Neuronal stem cell (in vitro differentiated cells): ENCODE measurements at regions not wholly inside any gene's neighbourhood (a gene's known extent, or its start where the extent isn't known, plus 50 kb on each side); places are given as distances from the start of the nearest gene placed in this dataset.

Experiments used
- DNase-seq: peaks from one replicate; pipeline ENCODE4 v3.0.0-alpha.2; 2013; ENCODE audit warnings: low spot score
- H2AFZ ChIP-seq: one replicate; pipeline ENCODE4 v1.6.1; 2013; ENCODE audit warnings: mild to moderate bottlenecking, low read length, inconsistent platforms
- H2AK5ac ChIP-seq: 2 replicates; pipeline ENCODE4 v1.6.1; 2013; ENCODE audit warnings: low read depth, mild to moderate bottlenecking, inconsistent platforms, low read length, moderate library complexity, mixed read lengths
- H2BK120ac ChIP-seq: 2 replicates; pipeline ENCODE4 v1.6.1; 2013; ENCODE audit warnings: low read depth, mild to moderate bottlenecking, inconsistent platforms, low read length, moderate library complexity, mixed read lengths
- H2BK12ac ChIP-seq: one replicate; pipeline ENCODE4 v1.6.1; 2013; ENCODE audit warnings: low read length, inconsistent platforms
- H2BK15ac ChIP-seq: 2 replicates; pipeline ENCODE4 v1.6.1; 2013; ENCODE audit warnings: mild to moderate bottlenecking, low read length, inconsistent platforms, mixed read lengths
- H2BK5ac ChIP-seq: one replicate; pipeline ENCODE4 v1.6.1; 2013; ENCODE audit warnings: inconsistent platforms, mild to moderate bottlenecking, low read length, moderate library complexity
- H3K14ac ChIP-seq: one replicate; pipeline ENCODE4 v1.6.1; 2013; ENCODE audit warnings: low read length, inconsistent platforms
- H3K18ac ChIP-seq: 2 replicates; pipeline ENCODE4 v1.6.1; 2013; ENCODE audit warnings: low read length, inconsistent platforms
- H3K23ac ChIP-seq: 2 replicates; pipeline ENCODE4 v1.6.1; 2013; ENCODE audit warnings: low read depth, mild to moderate bottlenecking, mixed read lengths, low read length, inconsistent platforms; ENCODE audit not compliant: poor library complexity
- H3K27ac ChIP-seq: replicated peaks from 3 replicates; pipeline ENCODE4 v1.5.1; 2013; ENCODE audit warnings: low read length, inconsistent platforms
- H3K27me3 ChIP-seq, 3 experiments: 2 replicates each; pipeline ENCODE4 v1.6.1; 2013; ENCODE audit warnings: low read length in 3 of 3, mild to moderate bottlenecking in 2 of 3, inconsistent platforms in 1 of 3, low read depth in 1 of 3, mixed read lengths in 1 of 3, moderate library complexity in 1 of 3; ENCODE audit not compliant: control insufficient read depth in 3 of 3, insufficient read depth in 3 of 3
- H3K36me3 ChIP-seq, 2 donors: replicated peaks in 1 of 2; 2 replicates each; pipeline ENCODE4 v1.6.1; 2013; ENCODE audit warnings: low read length in 2 of 2; ENCODE audit not compliant: control insufficient read depth in 2 of 2, insufficient read depth in 2 of 2
- H3K4ac ChIP-seq: 2 replicates; pipeline ENCODE4 v1.6.1; 2013; ENCODE audit warnings: inconsistent platforms, mild to moderate bottlenecking, low read length, moderate library complexity
- H3K4me1 ChIP-seq, 2 donors: 1 replicate in 1 of 2; 2 replicates in 1 of 2; pipeline ENCODE4 v1.6.1; 2013; ENCODE audit warnings: low read length in 2 of 2, low read depth in 1 of 2; ENCODE audit not compliant: control insufficient read depth in 2 of 2, insufficient read depth in 1 of 2
- H3K4me2 ChIP-seq: one replicate; pipeline ENCODE4 v1.6.1; 2013; ENCODE audit warnings: mild to moderate bottlenecking, low read length, inconsistent platforms; ENCODE audit not compliant: insufficient read depth, poor library complexity, severe bottlenecking
- H3K4me3 ChIP-seq, 2 donors: 2 replicates each; pipeline ENCODE4 v1.5.1; 2013; ENCODE audit warnings: low read length in 2 of 2, mild to moderate bottlenecking in 2 of 2, inconsistent platforms in 1 of 2, moderate library complexity in 1 of 2
- H3K79me1 ChIP-seq: one replicate; pipeline ENCODE4 v1.6.1; 2013; ENCODE audit warnings: low read depth, mild to moderate bottlenecking, inconsistent platforms, low read length, moderate library complexity
- H3K9ac ChIP-seq: one replicate; pipeline ENCODE4 v1.6.1; 2013; ENCODE audit warnings: mild to moderate bottlenecking, low read depth, low read length, inconsistent platforms; ENCODE audit not compliant: poor library complexity
- H3K9me3 ChIP-seq, 2 donors: replicated peaks in 1 of 2; 2 replicates each; pipeline versions ENCODE3 to v1.6.1; 2013; ENCODE audit warnings: low read length in 2 of 2, mild to moderate bottlenecking in 2 of 2, inconsistent platforms in 1 of 2, low read depth in 1 of 2, mixed read lengths in 1 of 2, moderate library complexity in 1 of 2; ENCODE audit not compliant: control insufficient read depth in 2 of 2, insufficient read depth in 1 of 2
- H4K8ac ChIP-seq: one replicate; pipeline ENCODE4 v1.6.1; 2013; ENCODE audit warnings: low read depth, mild to moderate bottlenecking, inconsistent platforms, low read length, moderate library complexity
- H4K91ac ChIP-seq: one replicate; pipeline ENCODE4 v1.6.1; 2013; ENCODE audit warnings: low read length, low read depth, mild to moderate bottlenecking, inconsistent platforms; ENCODE audit not compliant: poor library complexity
- WGBS, 2 donors: extraction: QIAGEN DNeasy Blood & Tissue Kit; methylation state at CpG; one replicate each; pipeline ENCODE4 v1.1.7; 2013; ENCODE audit warnings: missing lambda C conversion rate in 2 of 2, mixed read lengths in 1 of 2; ENCODE audit not compliant: insufficient read length in 2 of 2, insufficient replicate concordance in 1 of 2; ENCODE audit errors: extremely low coverage in 2 of 2; 5-methylcytosine and 5-hydroxymethylcytosine counted together

- Histone ChIP-seq H3K4me2 (no peak overlapping the region), H2BK120ac (no peak overlapping the region), H3K23ac (no peak overlapping the region), H3K4me3 (no peak overlapping the region), H3K9me3 (no peaks in the 10 kb centered on the region), H3K18ac (no peak overlapping the region), H4K8ac (no peak overlapping the region), H2AFZ (no peak overlapping the region), H2BK12ac (no peak overlapping the region), H3K79me1 (no peaks in the 10 kb centered on the region), H3K36me3 (no peaks in the 10 kb centered on the region), H2BK15ac (no peak overlapping the region), H3K14ac (no peak overlapping the region), H4K91ac (no peak overlapping the region), H2BK5ac (no peak overlapping the region), H3K27ac (no peak overlapping the region), H3K4me1 (no peaks in the 10 kb centered on the region), H3K9ac (no peak overlapping the region), H2AK5ac (no peak overlapping the region), H3K4ac (no peak overlapping the region), H3K27me3 (no peaks in the 10 kb centered on the region)
- DNase-seq, result no peak
- no CpG with 5 or more reads among the region's 1 CpG for WGBS, 2 donors
Observed at GRCh38 chr4:23106516-23106915, 413.8 kb downstream of the GBA3 start.

GRCh38 chr4:23105759-23106370 lies 413.1 kb downstream of the GBA3 start:
- no peak overlapping the region for H2AK5ac ChIP-seq
- no peak overlapping the region for H4K8ac ChIP-seq
- H3K36me3 ChIP-seq, result no peaks in the 10 kb centered on the region
- H3K27ac ChIP-seq, result no peak overlapping the region
- no peak overlapping the region for H3K14ac ChIP-seq
- no peak overlapping the region for H3K4ac ChIP-seq
- no peak overlapping the region for H2AFZ ChIP-seq
- no peak overlapping the region for H2BK5ac ChIP-seq
- no peaks in the 10 kb centered on the region for H3K79me1 ChIP-seq
- no peak overlapping the region for H2BK12ac ChIP-seq
- H2BK120ac ChIP-seq, result no peak overlapping the region
- H4K91ac ChIP-seq, result no peak overlapping the region
- H3K4me1 ChIP-seq, result no peaks in the 10 kb centered on the region
- no peak overlapping the region for H2BK15ac ChIP-seq
- no peaks in the 10 kb centered on the region for H3K27me3 ChIP-seq
- WGBS, 2 donors, result no CpG with 5 or more reads among the region's 2 CpGs
- DNase-seq, result no peak
- no peak overlapping the region for H3K4me2 ChIP-seq
- H3K18ac ChIP-seq, result no peak overlapping the region
- H3K23ac ChIP-seq, result no peak overlapping the region
- H3K9ac ChIP-seq, result no peak overlapping the region
- no peak overlapping the region for H3K4me3 ChIP-seq
- no peaks in the 10 kb centered on the region for H3K9me3 ChIP-seq

DNA sequence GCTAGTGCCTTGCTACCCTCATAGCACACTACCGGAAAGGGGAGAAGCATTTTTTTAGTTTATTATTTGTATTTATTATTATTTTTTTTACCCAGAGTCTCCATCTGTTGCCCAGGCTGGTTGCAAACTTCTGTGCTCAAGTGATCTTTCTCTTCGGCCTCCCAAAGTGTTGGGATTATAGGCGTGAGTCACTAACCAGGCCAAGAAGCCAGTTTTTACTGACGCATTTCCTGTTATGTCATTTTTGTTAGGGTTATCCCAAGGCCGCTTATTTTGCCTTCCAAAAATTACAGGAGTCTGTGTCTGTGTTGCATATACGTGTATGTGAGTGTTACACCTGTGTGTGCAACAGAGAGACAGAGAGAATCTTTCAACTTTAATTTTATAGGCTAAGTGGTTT lies 404.5 kb downstream of the GBA3 start:
- Histone ChIP-seq H3K4me1 (no peaks in the 10 kb centered on the region), H2BK15ac (no peak overlapping the region)
- no peak for DNase-seq

GRCh38 chr4:23091711-23092110 lies 399.0 kb downstream of the GBA3 start:
- WGBS, 2 donors, result no CpG with 5 or more reads among the region's 1 CpG

More for the DNA sequence above, 404.5 kb downstream of the GBA3 start:
- no peak overlapping the region for H4K91ac ChIP-seq
- H2AFZ ChIP-seq, result no peak overlapping the region
- H3K4ac ChIP-seq, result no peak overlapping the region
- no peak overlapping the region for H3K23ac ChIP-seq
- no peak overlapping the region for H3K4me3 ChIP-seq
- peaks cover 0 to 10% of the 10 kb centered on the region in 2 donors for H3K9me3 ChIP-seq
- no peak overlapping the region for H3K9ac ChIP-seq
- no CpG with 5 or more reads among the region's 6 CpGs for WGBS, 2 donors
- H3K27ac ChIP-seq, result no peak overlapping the region
- no peak overlapping the region for H4K8ac ChIP-seq
- H3K14ac ChIP-seq, result no peak overlapping the region
- H2BK120ac ChIP-seq, result no peak overlapping the region
- H3K4me2 ChIP-seq, result no peak overlapping the region
- H3K27me3 ChIP-seq, result no peaks in the 10 kb centered on the region
- H3K18ac ChIP-seq, result no peak overlapping the region
- H2BK12ac ChIP-seq, result no peak overlapping the region
- H3K79me1 ChIP-seq, result no peaks in the 10 kb centered on the region
- no peak overlapping the region for H2AK5ac ChIP-seq
- H3K36me3 ChIP-seq, result no peaks in the 10 kb centered on the region
- H2BK5ac ChIP-seq, result no peak overlapping the region

More at GRCh38 chr4:23091711-23092110, 399.0 kb downstream of the GBA3 start:
- no peak overlapping the region for H3K27ac ChIP-seq
- DNase-seq, result no peak
- no peak overlapping the region for H3K9ac ChIP-seq
- H3K4me2 ChIP-seq, result no peak overlapping the region
- H3K79me1 ChIP-seq, result no peaks in the 10 kb centered on the region
- H2BK120ac ChIP-seq, result no peak overlapping the region
- no peak overlapping the region for H4K91ac ChIP-seq
- peaks cover 0 to 10% of the 10 kb centered on the region in 2 donors for H3K9me3 ChIP-seq
- no peak overlapping the region for H3K18ac ChIP-seq
- H3K23ac ChIP-seq, result no peak overlapping the region
- H3K4me3 ChIP-seq, result no peak overlapping the region
- H3K4ac ChIP-seq, result no peak overlapping the region
- no peak overlapping the region for H3K14ac ChIP-seq
- H3K36me3 ChIP-seq, result no peaks in the 10 kb centered on the region
- H2BK12ac ChIP-seq, result no peak overlapping the region
- no peak overlapping the region for H2BK5ac ChIP-seq
- H3K4me1 ChIP-seq, result no peaks in the 10 kb centered on the region
- H3K27me3 ChIP-seq, result no peaks in the 10 kb centered on the region
- H2AFZ ChIP-seq, result no peak overlapping the region
- no peak overlapping the region for H2AK5ac ChIP-seq
- no peak overlapping the region for H2BK15ac ChIP-seq
- no peak overlapping the region for H4K8ac ChIP-seq
